ENCODE measurements at regions not wholly inside any gene's neighbourhood (a gene's known extent, or its start where the extent isn't known, plus 50 kb on each side); places are given as distances from the start of the nearest gene placed in this dataset.

DNA sequence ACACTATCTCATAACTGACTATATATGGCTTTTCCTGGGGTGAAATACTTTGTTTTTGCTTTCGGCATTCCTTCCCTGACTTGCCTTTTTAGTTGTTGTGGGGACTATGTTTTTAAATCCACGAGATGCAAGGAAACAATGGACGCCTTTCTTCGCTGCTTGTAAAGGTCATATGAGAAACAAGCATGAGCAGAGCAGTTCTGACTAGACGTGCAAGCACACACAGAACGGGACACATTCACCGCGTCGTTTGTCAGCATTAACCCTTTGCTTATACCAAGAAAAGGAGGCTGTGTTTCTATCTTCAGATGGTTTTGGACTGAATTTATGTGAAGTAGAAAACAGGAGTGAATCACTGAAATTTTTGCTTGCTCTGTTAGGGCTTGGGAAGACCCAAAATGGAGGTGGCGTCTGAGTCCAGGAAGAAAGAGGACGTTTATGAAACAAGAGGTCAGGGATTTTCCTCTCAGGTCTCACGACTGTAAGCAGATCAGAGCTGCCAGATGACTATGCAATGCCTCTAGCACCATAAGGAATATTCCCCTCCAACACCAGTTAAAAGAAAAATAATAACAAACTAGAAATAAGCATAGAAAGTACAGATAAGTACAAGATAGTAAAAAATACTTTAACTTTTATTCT, 358.9 kb downstream of the DLEU7 start:
- no peak for TF ChIP-seq POLR2A (IDR thresholded peaks at IDR 0.05)
- TF ChIP-seq, protein P1, sequence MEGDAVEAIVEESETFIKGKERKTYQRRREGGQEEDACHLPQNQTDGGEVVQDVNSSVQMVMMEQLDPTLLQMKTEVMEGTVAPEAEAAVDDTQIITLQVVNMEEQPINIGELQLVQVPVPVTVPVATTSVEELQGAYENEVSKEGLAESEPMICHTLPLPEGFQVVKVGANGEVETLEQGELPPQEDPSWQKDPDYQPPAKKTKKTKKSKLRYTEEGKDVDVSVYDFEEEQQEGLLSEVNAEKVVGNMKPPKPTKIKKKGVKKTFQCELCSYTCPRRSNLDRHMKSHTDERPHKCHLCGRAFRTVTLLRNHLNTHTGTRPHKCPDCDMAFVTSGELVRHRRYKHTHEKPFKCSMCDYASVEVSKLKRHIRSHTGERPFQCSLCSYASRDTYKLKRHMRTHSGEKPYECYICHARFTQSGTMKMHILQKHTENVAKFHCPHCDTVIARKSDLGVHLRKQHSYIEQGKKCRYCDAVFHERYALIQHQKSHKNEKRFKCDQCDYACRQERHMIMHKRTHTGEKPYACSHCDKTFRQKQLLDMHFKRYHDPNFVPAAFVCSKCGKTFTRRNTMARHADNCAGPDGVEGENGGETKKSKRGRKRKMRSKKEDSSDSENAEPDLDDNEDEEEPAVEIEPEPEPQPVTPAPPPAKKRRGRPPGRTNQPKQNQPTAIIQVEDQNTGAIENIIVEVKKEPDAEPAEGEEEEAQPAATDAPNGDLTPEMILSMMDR (IDR thresholded peaks at IDR 0.05) = no peak

Measured in vagina (tissue), 2 donors.